H9 (cell line): ENCODE measurements at regions not wholly inside any gene's neighbourhood (a gene's known extent, or its start where the extent isn't known, plus 50 kb on each side); places are given as distances from the start of the nearest gene placed in this dataset.

Experiments
- DNase-seq: peaks from one replicate; pipeline ENCODE4 v3.0.0-alpha.2; 2017
- H2AFZ ChIP-seq: one replicate; pipeline ENCODE4 v1.6.1; 2013; ENCODE audit warnings: mild to moderate bottlenecking, low read length, control low read depth, moderate library complexity
- H2AK5ac ChIP-seq: 2 replicates; pipeline ENCODE4 v1.6.1; 2013; ENCODE audit warnings: low read length, control low read depth, mixed read lengths; ENCODE audit not compliant: insufficient read length
- H2BK120ac ChIP-seq: one replicate; pipeline ENCODE4 v1.6.1; 2013; ENCODE audit warnings: low read depth, mild to moderate bottlenecking, low read length, control low read depth, inconsistent platforms; ENCODE audit not compliant: poor library complexity, severe bottlenecking
- H2BK12ac ChIP-seq: 2 replicates; pipeline ENCODE4 v1.6.1; 2013; ENCODE audit warnings: low read length, control low read depth, mixed read lengths, low read depth; ENCODE audit not compliant: insufficient read length
- H2BK15ac ChIP-seq: 2 replicates; pipeline ENCODE4 v1.6.1; 2013; ENCODE audit warnings: low read depth, low read length, control low read depth
- H2BK20ac ChIP-seq: one replicate; pipeline ENCODE4 v1.6.1; 2013; ENCODE audit warnings: low read depth, mild to moderate bottlenecking, low read length, control low read depth, inconsistent platforms; ENCODE audit not compliant: poor library complexity, severe bottlenecking
- H2BK5ac ChIP-seq: 2 replicates; pipeline ENCODE4 v1.6.1; 2013; ENCODE audit warnings: low read length, control low read depth, mixed read lengths; ENCODE audit not compliant: insufficient read length
- H3K14ac ChIP-seq: 2 replicates; pipeline ENCODE4 v1.6.1; 2013; ENCODE audit warnings: low read length, control low read depth; ENCODE audit not compliant: insufficient read depth
- H3K18ac ChIP-seq: 2 replicates; pipeline ENCODE4 v1.6.1; 2013; ENCODE audit warnings: low read depth, mild to moderate bottlenecking, mixed read lengths, low read length, control low read depth; ENCODE audit not compliant: insufficient read length
- H3K23ac ChIP-seq: 2 replicates; pipeline ENCODE4 v1.6.1; 2013; ENCODE audit warnings: low read length, control low read depth, mixed read lengths, low read depth; ENCODE audit not compliant: insufficient read length
- H3K23me2 ChIP-seq: 2 replicates; pipeline ENCODE4 v1.6.1; 2013; ENCODE audit warnings: low read depth, mild to moderate bottlenecking, mixed read lengths, low read length, control low read depth; ENCODE audit not compliant: insufficient read length, poor library complexity, severe bottlenecking
- H3K27ac ChIP-seq: 2 replicates; pipeline ENCODE4 v1.5.1; 2013; ENCODE audit warnings: low read length, control low read depth, mixed read lengths, low read depth; ENCODE audit not compliant: insufficient read length
- H3K27me3 ChIP-seq: 2 replicates; pipeline ENCODE4 v1.6.1; 2013; ENCODE audit warnings: low read length, control low read depth, inconsistent platforms; ENCODE audit not compliant: insufficient read depth
- H3K4ac ChIP-seq: 2 replicates; pipeline ENCODE4 v1.6.1; 2013; ENCODE audit warnings: low read depth, mild to moderate bottlenecking, control low read depth, inconsistent platforms, low read length, moderate library complexity
- H3K4me1 ChIP-seq: 2 replicates; pipeline ENCODE4 v1.6.1; 2013; ENCODE audit warnings: low read length, control low read depth, inconsistent platforms; ENCODE audit not compliant: insufficient read depth
- H3K4me2 ChIP-seq: 2 replicates; pipeline ENCODE4 v1.6.1; 2013; ENCODE audit warnings: low read length, control low read depth, mixed read lengths; ENCODE audit not compliant: insufficient read length, insufficient read depth
- H3K56ac ChIP-seq: 2 replicates; pipeline ENCODE4 v1.6.1; 2013; ENCODE audit warnings: low read depth, mild to moderate bottlenecking, mixed read lengths, low read length, control low read depth; ENCODE audit not compliant: insufficient read length
- H3K79me1 ChIP-seq: 2 replicates; pipeline ENCODE4 v1.6.1; 2013; ENCODE audit warnings: low read depth, mild to moderate bottlenecking, moderate library complexity, low read length, control low read depth, inconsistent platforms; ENCODE audit not compliant: insufficient read depth, poor library complexity, severe bottlenecking
- H3K79me2 ChIP-seq: 2 replicates; pipeline ENCODE4 v1.6.1; 2013; ENCODE audit warnings: low read length, control low read depth, inconsistent platforms; ENCODE audit not compliant: insufficient read depth
- H3K9ac ChIP-seq: 2 replicates; pipeline ENCODE4 v1.6.1; 2013; ENCODE audit warnings: low read length, control low read depth, mixed read lengths; ENCODE audit not compliant: insufficient read length; ENCODE audit errors: extremely low read depth
- H3K9me3 ChIP-seq: one replicate; pipeline ENCODE4 v1.6.1; 2013; ENCODE audit warnings: low read depth, low read length, inconsistent platforms; ENCODE audit not compliant: control insufficient read depth
- H3T11ph ChIP-seq: one replicate; pipeline ENCODE4 v1.6.1; 2013; ENCODE audit warnings: mild to moderate bottlenecking, low read length, control low read depth, inconsistent platforms
- H4K20me1 ChIP-seq: one replicate; pipeline ENCODE4 v1.6.1; 2013; ENCODE audit not compliant: control insufficient read depth, insufficient read length, insufficient read depth
- H4K5ac ChIP-seq: 2 replicates; pipeline ENCODE4 v1.6.1; 2013; ENCODE audit warnings: low read depth, mild to moderate bottlenecking, mixed read lengths, low read length, control low read depth; ENCODE audit not compliant: insufficient read length
- H4K8ac ChIP-seq: replicated peaks from 2 replicates; pipeline ENCODE4 v1.6.1; 2013; ENCODE audit warnings: low read length, control low read depth, mixed read lengths, low read depth; ENCODE audit not compliant: insufficient read length
- H4K91ac ChIP-seq: 2 replicates; pipeline ENCODE4 v1.6.1; 2013; ENCODE audit warnings: low read depth, mild to moderate bottlenecking, moderate library complexity, mixed read lengths, low read length, control low read depth; ENCODE audit not compliant: insufficient read length
- H3K27ac Mint-ChIP-seq, 3 experiments: 2 replicates in 2 of 3; 3 replicates in 1 of 3; pipeline ENCODE4 v1.8.0; 2020 to 2021; ENCODE audit warnings: mixed read lengths in 3 of 3, mild to moderate bottlenecking in 1 of 3, moderate library complexity in 1 of 3
- H3K27me3 Mint-ChIP-seq: 2 replicates; pipeline ENCODE4 v1.8.0; 2021; ENCODE audit warnings: low read depth, mild to moderate bottlenecking, moderate library complexity, mixed read lengths
- H3K36me3 Mint-ChIP-seq, 3 experiments: 2 replicates in 2 of 3; 3 replicates in 1 of 3; pipeline ENCODE4 v1.8.0; 2020 to 2021; ENCODE audit warnings: low read depth in 3 of 3, mixed read lengths in 3 of 3; ENCODE audit not compliant: insufficient read depth in 1 of 3
- H3K4me1 Mint-ChIP-seq, 2 experiments: 2 replicates each; pipeline ENCODE4 v1.8.0; 2020; ENCODE audit warnings: mixed read lengths in 2 of 2
- H3K4me3 Mint-ChIP-seq, 2 experiments: 2 replicates in 1 of 2; 3 replicates in 1 of 2; pipeline ENCODE4 v1.8.0; 2020 to 2021; ENCODE audit warnings: mild to moderate bottlenecking in 2 of 2, mixed read lengths in 2 of 2, moderate library complexity in 1 of 2
- H3K9me3 Mint-ChIP-seq, 2 experiments: 2 replicates in 1 of 2; 3 replicates in 1 of 2; pipeline ENCODE4 v1.8.0; 2020; ENCODE audit warnings: mild to moderate bottlenecking in 2 of 2, mixed read lengths in 2 of 2, moderate library complexity in 1 of 2
- TF ChIP-seq, protein P1 (sequence below): fragments of 200-600 bp; sonication (generic); conservative IDR thresholded peaks from 3 replicates; pipeline ENCODE4 v1.8.0; 2021; ENCODE audit warnings: antibody characterized with exemption, mild to moderate bottlenecking

DNA sequence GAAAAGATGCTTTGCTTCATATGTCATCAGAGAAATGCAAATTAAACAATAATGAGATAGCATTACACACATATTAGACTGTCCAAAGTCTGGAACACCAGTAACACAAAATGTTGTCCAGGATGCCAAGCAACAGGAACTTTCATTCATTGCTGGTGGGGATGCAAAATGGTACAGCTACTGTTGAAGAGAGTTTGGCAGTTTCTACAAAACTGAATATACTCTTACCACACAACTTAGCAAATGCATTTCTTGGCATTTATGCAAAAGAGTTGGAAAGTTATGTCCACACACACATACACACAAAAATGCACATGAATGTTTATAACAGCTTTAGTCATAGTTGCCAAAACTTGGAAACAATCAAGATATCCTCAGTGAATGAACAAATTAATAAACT is 195.2 kb upstream of the MME start:
- no peak overlapping the region for H3K23ac ChIP-seq
- no peak overlapping the region for H3K18ac ChIP-seq
- no peak for DNase-seq
- peaks cover 4 to 7% of the 10 kb centered on the region in 2 experiments; a peak in 3 of 5 replicates for H3K9me3 Mint-ChIP-seq
- H4K91ac ChIP-seq: no peak overlapping the region
- no peaks in the 10 kb centered on the region; the same call in 1 of the 2 replicates for H3K79me2 ChIP-seq
- H2AK5ac ChIP-seq: no peak overlapping the region
- H4K20me1 ChIP-seq: no peaks in the 10 kb centered on the region
- H3K4me1 ChIP-seq: no peaks in the 10 kb centered on the region
- no peak overlapping the region for H3K27ac ChIP-seq
- H3K79me1 ChIP-seq: no peaks in the 10 kb centered on the region
- H3K36me3 Mint-ChIP-seq: no peaks in the 10 kb centered on the region; a peak in 1 of 7 replicates
- H3K4ac ChIP-seq: no peak overlapping the region
- H2BK20ac ChIP-seq: no peak overlapping the region
- H2AFZ ChIP-seq: no peak overlapping the region
- H3K27me3 Mint-ChIP-seq: no peaks in the 10 kb centered on the region
- no peak overlapping the region for H3T11ph ChIP-seq
- H2BK120ac ChIP-seq: no peak overlapping the region
- H3K14ac ChIP-seq: no peak overlapping the region
- no peaks in the 10 kb centered on the region for H3K4me1 Mint-ChIP-seq
- TF ChIP-seq, protein P1, sequence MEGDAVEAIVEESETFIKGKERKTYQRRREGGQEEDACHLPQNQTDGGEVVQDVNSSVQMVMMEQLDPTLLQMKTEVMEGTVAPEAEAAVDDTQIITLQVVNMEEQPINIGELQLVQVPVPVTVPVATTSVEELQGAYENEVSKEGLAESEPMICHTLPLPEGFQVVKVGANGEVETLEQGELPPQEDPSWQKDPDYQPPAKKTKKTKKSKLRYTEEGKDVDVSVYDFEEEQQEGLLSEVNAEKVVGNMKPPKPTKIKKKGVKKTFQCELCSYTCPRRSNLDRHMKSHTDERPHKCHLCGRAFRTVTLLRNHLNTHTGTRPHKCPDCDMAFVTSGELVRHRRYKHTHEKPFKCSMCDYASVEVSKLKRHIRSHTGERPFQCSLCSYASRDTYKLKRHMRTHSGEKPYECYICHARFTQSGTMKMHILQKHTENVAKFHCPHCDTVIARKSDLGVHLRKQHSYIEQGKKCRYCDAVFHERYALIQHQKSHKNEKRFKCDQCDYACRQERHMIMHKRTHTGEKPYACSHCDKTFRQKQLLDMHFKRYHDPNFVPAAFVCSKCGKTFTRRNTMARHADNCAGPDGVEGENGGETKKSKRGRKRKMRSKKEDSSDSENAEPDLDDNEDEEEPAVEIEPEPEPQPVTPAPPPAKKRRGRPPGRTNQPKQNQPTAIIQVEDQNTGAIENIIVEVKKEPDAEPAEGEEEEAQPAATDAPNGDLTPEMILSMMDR: no peak
- H4K8ac ChIP-seq: no peak overlapping the region
- H2BK5ac ChIP-seq: no peak overlapping the region
- no peak overlapping the region for H3K4me2 ChIP-seq
- H3K9ac ChIP-seq: no peak overlapping the region
- H3K27me3 ChIP-seq: no peaks in the 10 kb centered on the region
- no peak overlapping the region for H3K27ac Mint-ChIP-seq
- no peak overlapping the region for H2BK12ac ChIP-seq
- H3K9me3 ChIP-seq: no peaks in the 10 kb centered on the region
- H3K56ac ChIP-seq: no peak overlapping the region
- no peak overlapping the region for H3K4me3 Mint-ChIP-seq
- H2BK15ac ChIP-seq: no peak overlapping the region
- no peak overlapping the region for H4K5ac ChIP-seq
- H3K23me2 ChIP-seq: no peaks in the 10 kb centered on the region
